SK-N-SH treated with all-trans-retinoic acid at 6 μM for 48 hours (cell line): ENCODE measurements at regions not wholly inside any gene's neighbourhood (a gene's known extent, or its start where the extent isn't known, plus 50 kb on each side); places are given as distances from the start of the nearest gene placed in this dataset.
"Not testable (repeated sequence)": the region's sequence is repeated elsewhere in the genome, so short reads cannot be mapped to it uniquely, and the experiment has no call there.

Source experiments
- ATAC-seq: fragments of 200-7000 bp; cut with Tn5 transposase; 3 replicates; pipeline ENCODE4 v1.9.1; 2020; ENCODE audit warnings: mild to moderate bottlenecking, moderate library complexity
- ARNTL ChIP-seq: fragments of 450-650 bp; formaldehyde crosslinking; IDR thresholded peaks from 2 replicates; pipeline ENCODE4 v1.5.0; 2020; ENCODE audit warnings: low read depth, mild to moderate bottlenecking, moderate library complexity, borderline replicate concordance
- BACH2 ChIP-seq: fragments of 250-450 bp; sonication (Bioruptor Pico); IDR thresholded peaks from 2 replicates; pipeline ENCODE4 v1.9.0; 2021; ENCODE audit warnings: mild to moderate bottlenecking, borderline replicate concordance
- CSDC2 ChIP-seq: fragments of 250-450 bp; sonication (Bioruptor Pico); IDR thresholded peaks from 2 replicates; pipeline ENCODE4 v1.5.0; 2020; ENCODE audit warnings: mild to moderate bottlenecking, moderate library complexity
- CSRNP3 ChIP-seq: fragments of 250-450 bp; sonication (Bioruptor Pico); IDR thresholded peaks from 2 replicates; pipeline ENCODE4 v1.5.1; 2021; ENCODE audit warnings: mild to moderate bottlenecking, moderate library complexity
- ESRRG ChIP-seq: fragments of 250-450 bp; sonication (Bioruptor Pico); IDR thresholded peaks from 2 replicates; pipeline ENCODE4 v1.6.1; 2021; ENCODE audit warnings: mild to moderate bottlenecking
- GLIS3 ChIP-seq: fragments of 250-450 bp; sonication (Bioruptor Pico); IDR thresholded peaks from 2 replicates; pipeline ENCODE4 v1.5.0; 2020; ENCODE audit warnings: mild to moderate bottlenecking, moderate library complexity
- ISL1 ChIP-seq: fragments of 250-450 bp; sonication (Bioruptor Pico); IDR thresholded peaks from 2 replicates; pipeline ENCODE4 v2.1.2; 2022; ENCODE audit warnings: mild to moderate bottlenecking, moderate library complexity
- PATZ1 ChIP-seq: fragments of 250-450 bp; sonication (Bioruptor Pico); IDR thresholded peaks from 2 replicates; pipeline ENCODE4 v1.8.0; 2020; ENCODE audit warnings: mild to moderate bottlenecking, moderate library complexity, borderline replicate concordance
- POU6F1 ChIP-seq: fragments of 250-450 bp; sonication (Bioruptor Pico); IDR thresholded peaks from 2 replicates; pipeline ENCODE4 v1.8.0; 2021; ENCODE audit warnings: low read depth, mild to moderate bottlenecking, moderate library complexity, borderline replicate concordance
- PPARA ChIP-seq: fragments of 250-450 bp; sonication (Bioruptor Pico); IDR thresholded peaks from 2 replicates; pipeline ENCODE4 v1.5.0; 2020; ENCODE audit warnings: mild to moderate bottlenecking, borderline replicate concordance
- RARB ChIP-seq: fragments of 250-450 bp; sonication (Bioruptor Pico); IDR thresholded peaks from 2 replicates; pipeline ENCODE4 v1.8.0; 2021; ENCODE audit warnings: mild to moderate bottlenecking, moderate library complexity
- SNAI2 ChIP-seq: fragments of 250-450 bp; sonication (Bioruptor Pico); IDR thresholded peaks from 2 replicates; pipeline ENCODE4 v1.5.0; 2020; ENCODE audit warnings: mild to moderate bottlenecking, moderate library complexity
- TCF4 ChIP-seq: fragments of 250-450 bp; sonication (Bioruptor Pico); IDR thresholded peaks from 2 replicates; pipeline ENCODE4 v1.8.0; 2021; ENCODE audit warnings: mild to moderate bottlenecking, moderate library complexity, borderline replicate concordance
- TOX ChIP-seq: fragments of 250-450 bp; sonication (Bioruptor Pico); IDR thresholded peaks from 2 replicates; pipeline ENCODE4 v1.8.0; 2021; ENCODE audit warnings: mild to moderate bottlenecking, moderate library complexity, borderline replicate concordance
- TSHZ2 ChIP-seq: fragments of 250-450 bp; sonication (Bioruptor Pico); IDR thresholded peaks from 2 replicates; pipeline ENCODE4 v1.5.0; 2020; ENCODE audit warnings: mild to moderate bottlenecking, moderate library complexity
- ZC3H10 ChIP-seq: fragments of 250-450 bp; sonication (Bioruptor Pico); IDR thresholded peaks from 2 replicates; pipeline ENCODE4 v1.5.1; 2021; ENCODE audit warnings: mild to moderate bottlenecking, moderate library complexity
- ZFP3 ChIP-seq: fragments of 250-450 bp; sonication (Bioruptor Pico); IDR thresholded peaks from 2 replicates; pipeline ENCODE4 v1.5.0; 2020; ENCODE audit warnings: mild to moderate bottlenecking, moderate library complexity
- ZFP30 ChIP-seq: fragments of 450-650 bp; formaldehyde crosslinking; IDR thresholded peaks from 2 replicates; pipeline ENCODE4 v1.5.0; 2022; ENCODE audit warnings: mild to moderate bottlenecking, moderate library complexity
- ZNF565 ChIP-seq: fragments of 450-650 bp; formaldehyde crosslinking; conservative IDR thresholded peaks from 2 replicates; pipeline ENCODE4 v1.5.0; 2020; ENCODE audit warnings: low read depth, mild to moderate bottlenecking, moderate library complexity
- ZNF70 ChIP-seq: fragments of 450-650 bp; formaldehyde crosslinking; IDR thresholded peaks from 2 replicates; pipeline ENCODE4 v1.5.0; 2020; ENCODE audit warnings: mild to moderate bottlenecking, moderate library complexity

GRCh38 chr7:15813448-15813847, 127.0 kb upstream of the MEOX2 start (continued):
- no peak for TF ChIP-seq BACH2
- TF ChIP-seq TOX: no peak
- TF ChIP-seq RARB (CRISPR knock-in tag): no peak

GRCh38 chr7:15810383-15810782, 123.9 kb upstream of the MEOX2 start:
- not testable (repeated sequence) for ATAC-seq

GRCh38 chr7:15809936-15810335, 123.5 kb upstream of the MEOX2 start:
- not testable (repeated sequence) for ATAC-seq

- TF ChIP-seq TSHZ2 (CRISPR knock-in tag): no peak
- TF ChIP-seq ZFP3 (CRISPR knock-in tag): no peak
- no peak for TF ChIP-seq ZNF70 (CRISPR knock-in tag)
- TF ChIP-seq RARB (CRISPR knock-in tag): no peak
- no peak for TF ChIP-seq ZFP30
- no peak for TF ChIP-seq TCF4 (CRISPR knock-in tag)
- no peak for TF ChIP-seq PATZ1 (CRISPR knock-in tag)
- no peak for TF ChIP-seq BACH2
- TF ChIP-seq, all 23 proteins: peak for 0
- ATAC-seq: no peak
These were observed 119.4 kb upstream of the MEOX2 start for GRCh38 chr7:15805891-15806290.

- no peak for ATAC-seq
- TF ChIP-seq PATZ1 (CRISPR knock-in tag) (no peak), ZC3H10 (CRISPR knock-in tag) (no peak), TSHZ2 (CRISPR knock-in tag) (no peak), PPARA (CRISPR knock-in tag) (no peak), ZFP3 (CRISPR knock-in tag) (no peak), ESRRG (CRISPR knock-in tag) (no peak), CSDC2 (CRISPR knock-in tag) (no peak), POU6F1 (CRISPR knock-in tag) (no peak), GLIS3 (CRISPR knock-in tag) (no peak), ISL1 (no peak), SNAI2 (CRISPR knock-in tag) (no peak), ARNTL (CRISPR knock-in tag) (no peak), ZNF70 (CRISPR knock-in tag) (no peak), ZNF565 (CRISPR knock-in tag) (no peak), ZFP30 (no peak), CSRNP3 (CRISPR knock-in tag) (no peak), TCF4 (CRISPR knock-in tag) (no peak), BACH2 (no peak)
These were observed 115.9 kb upstream of the MEOX2 start for GRCh38 chr7:15802425-15802824.
